Mesenchymal stem cell (in vitro differentiated cells and primary cell): ENCODE measurements at regions not wholly inside any gene's neighbourhood (a gene's known extent, or its start where the extent isn't known, plus 50 kb on each side); places are given as distances from the start of the nearest gene placed in this dataset.

Source experiments
- DNase-seq: peaks from one replicate; pipeline ENCODE4 v3.0.0-alpha.2; 2013
- H2AFZ ChIP-seq: one replicate; pipeline ENCODE4 v1.6.1; 2013; ENCODE audit warnings: low read depth, mild to moderate bottlenecking, control low read depth, inconsistent platforms, low read length, moderate library complexity
- H2AK5ac ChIP-seq: 2 replicates; pipeline ENCODE4 v1.6.1; 2013; ENCODE audit warnings: low read length, moderate library complexity, mild to moderate bottlenecking, inconsistent platforms; ENCODE audit not compliant: severe bottlenecking
- H2BK120ac ChIP-seq: one replicate; pipeline ENCODE4 v1.6.1; 2013; ENCODE audit warnings: low read depth, mild to moderate bottlenecking, inconsistent platforms, low read length, moderate library complexity
- H2BK12ac ChIP-seq, 2 experiments: one replicate each; pipeline ENCODE4 v1.6.1; 2013; ENCODE audit warnings: inconsistent platforms in 2 of 2, low read length in 2 of 2, mild to moderate bottlenecking in 2 of 2, moderate library complexity in 2 of 2, control low read depth in 1 of 2
- H2BK15ac ChIP-seq: one replicate; pipeline ENCODE4 v1.6.1; 2013; ENCODE audit warnings: mild to moderate bottlenecking, low read depth, inconsistent platforms; ENCODE audit not compliant: poor library complexity, severe bottlenecking
- H2BK5ac ChIP-seq: 2 replicates; pipeline ENCODE4 v1.6.1; 2013; ENCODE audit warnings: low read depth, mild to moderate bottlenecking, low read length, control low read depth, inconsistent platforms; ENCODE audit not compliant: poor library complexity, severe bottlenecking
- H3K14ac ChIP-seq, 2 experiments: one replicate each; pipeline ENCODE4 v1.6.1; 2013; ENCODE audit warnings: inconsistent platforms in 2 of 2, low read length in 2 of 2, control low read depth in 1 of 2, mild to moderate bottlenecking in 1 of 2, moderate library complexity in 1 of 2
- H3K18ac ChIP-seq, 2 experiments: one replicate each; pipeline ENCODE4 v1.6.1; 2013; ENCODE audit warnings: inconsistent platforms in 2 of 2, low read length in 2 of 2, control low read depth in 1 of 2, low read depth in 1 of 2, mild to moderate bottlenecking in 1 of 2
- H3K23ac ChIP-seq, 2 experiments: one replicate each; pipeline ENCODE4 v1.6.1; 2013; ENCODE audit warnings: inconsistent platforms in 2 of 2, low read length in 2 of 2, mild to moderate bottlenecking in 2 of 2, moderate library complexity in 2 of 2, control low read depth in 1 of 2
- H3K27ac ChIP-seq: 2 replicates; pipeline ENCODE4 v1.5.1; 2013; ENCODE audit warnings: mild to moderate bottlenecking, moderate library complexity, low read length, control low read depth, inconsistent platforms; ENCODE audit not compliant: poor library complexity, severe bottlenecking
- H3K27me3 ChIP-seq, 2 experiments: 2 replicates each; pipeline versions ENCODE4 v1.6.1 to v1.7.0; 2013; ENCODE audit warnings: low read length in 2 of 2, mild to moderate bottlenecking in 2 of 2, moderate library complexity in 2 of 2, control low read depth in 1 of 2, inconsistent platforms in 1 of 2; ENCODE audit not compliant: control insufficient read depth in 1 of 2, insufficient read depth in 1 of 2
- H3K36me3 ChIP-seq, 2 experiments: 2 replicates each; pipeline versions ENCODE4 v1.6.1 to v1.7.0; 2013; ENCODE audit warnings: low read length in 2 of 2, control low read depth in 1 of 2, inconsistent platforms in 1 of 2, low read depth in 1 of 2, mild to moderate bottlenecking in 1 of 2; ENCODE audit not compliant: insufficient read depth in 2 of 2, control insufficient read depth in 1 of 2
- H3K4ac ChIP-seq, 2 experiments: one replicate each; pipeline ENCODE4 v1.6.1; 2013; ENCODE audit warnings: inconsistent platforms in 2 of 2, low read length in 2 of 2, mild to moderate bottlenecking in 2 of 2, moderate library complexity in 2 of 2, control low read depth in 1 of 2, low read depth in 1 of 2
- H3K4me1 ChIP-seq: 2 replicates; pipeline ENCODE4 v1.6.1; 2013; ENCODE audit warnings: low read depth, low read length, control low read depth; ENCODE audit not compliant: control insufficient read depth, insufficient read depth
- H3K4me2 ChIP-seq: 2 replicates; pipeline ENCODE4 v1.6.1; 2013; ENCODE audit warnings: low read length, mild to moderate bottlenecking, inconsistent platforms; ENCODE audit not compliant: poor library complexity, severe bottlenecking
- H3K4me3 ChIP-seq, 2 experiments: 2 replicates each; pipeline versions ENCODE4 v1.5.1 to v1.7.0; 2013; ENCODE audit warnings: low read length in 2 of 2, mild to moderate bottlenecking in 2 of 2, control low read depth in 1 of 2, low read depth in 1 of 2; ENCODE audit not compliant: insufficient read depth in 1 of 2
- H3K79me1 ChIP-seq: replicated peaks from 2 replicates; pipeline ENCODE4 v1.6.1; 2013; ENCODE audit warnings: mild to moderate bottlenecking, control low read depth, low read length, inconsistent platforms; ENCODE audit not compliant: poor library complexity, severe bottlenecking
- H3K9ac ChIP-seq: 2 replicates; pipeline ENCODE4 v1.7.0; 2013; ENCODE audit warnings: mild to moderate bottlenecking, low read length, moderate library complexity
- H3K9me3 ChIP-seq: 2 replicates; pipeline ENCODE4 v1.7.0; 2013; ENCODE audit warnings: mild to moderate bottlenecking, low read length; ENCODE audit not compliant: control insufficient read depth
- H4K8ac ChIP-seq: one replicate; pipeline ENCODE4 v1.6.1; 2013; ENCODE audit warnings: inconsistent platforms, mild to moderate bottlenecking, low read length, moderate library complexity
- H4K91ac ChIP-seq: one replicate; pipeline ENCODE4 v1.6.1; 2013; ENCODE audit warnings: mild to moderate bottlenecking, low read length, inconsistent platforms
- WGBS: methylation state at CpG from one replicate; pipeline ENCODE4 v1.1.7; 2013; ENCODE audit warnings: mixed read lengths; 5-methylcytosine and 5-hydroxymethylcytosine counted together

- H2BK120ac ChIP-seq, result no peak overlapping the region
- H2BK12ac ChIP-seq, result no peak overlapping the region
- no peak overlapping the region for H2AFZ ChIP-seq
- no peak overlapping the region for H3K4me2 ChIP-seq
- H3K4me1 ChIP-seq, result peaks cover 2% of the 10 kb centered on the region
- 91% methylated on average over 4 of the region's 4 CpGs for WGBS
- H4K8ac ChIP-seq, result no peak overlapping the region
- H3K23ac ChIP-seq, result no peak overlapping the region
- no peak overlapping the region for H3K27ac ChIP-seq
- H2BK15ac ChIP-seq, result no peak overlapping the region
- no peaks in the 10 kb centered on the region for H3K79me1 ChIP-seq
- no peak overlapping the region for H2BK5ac ChIP-seq
- DNase-seq, result no peak
- no peak overlapping the region for H3K14ac ChIP-seq
- no peak overlapping the region for H3K4me3 ChIP-seq
- no peaks in the 10 kb centered on the region for H3K36me3 ChIP-seq
- H3K18ac ChIP-seq, result no peak overlapping the region
- H3K4ac ChIP-seq, result no peak overlapping the region
- no peak overlapping the region for H3K9ac ChIP-seq
- H2AK5ac ChIP-seq, result no peak overlapping the region
- H4K91ac ChIP-seq, result no peak overlapping the region
- H3K27me3 ChIP-seq, result no peaks in the 10 kb centered on the region
- H3K9me3 ChIP-seq, result no peaks in the 10 kb centered on the region
Observed at GRCh38 chr21:15254111-15254510, 189.3 kb upstream of the NRIP1 start.

- no peak for DNase-seq
- WGBS, result 94% methylated on average over 5 of the region's 7 CpGs
- no peak overlapping the region for H2AFZ ChIP-seq
- no peaks in the 10 kb centered on the region for H3K36me3 ChIP-seq
- H3K9ac ChIP-seq, result no peak overlapping the region
- H3K4me1 ChIP-seq, result no peaks in the 10 kb centered on the region
- no peak overlapping the region for H2BK5ac ChIP-seq
- H2BK15ac ChIP-seq, result no peak overlapping the region
- no peak overlapping the region for H3K18ac ChIP-seq
- no peak overlapping the region for H3K27ac ChIP-seq
- no peak overlapping the region for H3K23ac ChIP-seq
- H3K4ac ChIP-seq, result no peak overlapping the region
- H3K4me2 ChIP-seq, result no peak overlapping the region
- H4K8ac ChIP-seq, result no peak overlapping the region
- H2AK5ac ChIP-seq, result no peak overlapping the region
- no peak overlapping the region for H2BK120ac ChIP-seq
- H3K9me3 ChIP-seq, result no peaks in the 10 kb centered on the region
- no peak overlapping the region for H3K14ac ChIP-seq
- no peaks in the 10 kb centered on the region for H3K27me3 ChIP-seq
- no peak overlapping the region for H4K91ac ChIP-seq
- no peaks in the 10 kb centered on the region for H3K79me1 ChIP-seq
- H2BK12ac ChIP-seq, result no peak overlapping the region
- H3K4me3 ChIP-seq, result no peak overlapping the region
Observed at GRCh38 chr21:15255261-15255660, 190.5 kb upstream of the NRIP1 start.

GRCh38 chr21:15255763-15256162 lies 191.0 kb upstream of the NRIP1 start:
- Histone ChIP-seq H3K23ac (no peak overlapping the region), H2BK120ac (no peak overlapping the region), H3K27me3 (no peaks in the 10 kb centered on the region), H2AFZ (no peak overlapping the region), H3K4me2 (no peak overlapping the region), H3K9me3 (no peaks in the 10 kb centered on the region), H2BK5ac (no peak overlapping the region), H3K9ac (no peak overlapping the region), H3K27ac (no peak overlapping the region), H3K36me3 (no peaks in the 10 kb centered on the region), H3K4ac (no peak overlapping the region), H3K18ac (no peak overlapping the region), H3K79me1 (no peaks in the 10 kb centered on the region), H4K8ac (no peak overlapping the region), H2BK12ac (no peak overlapping the region), H3K14ac (no peak overlapping the region), H3K4me1 (no peaks in the 10 kb centered on the region), H2BK15ac (no peak overlapping the region), H4K91ac (no peak overlapping the region), H2AK5ac (no peak overlapping the region), H3K4me3 (no peak overlapping the region)
- no peak for DNase-seq

- Histone ChIP-seq H3K79me1 (no peaks in the 10 kb centered on the region), H2AFZ (no peak overlapping the region), H3K14ac (no peak overlapping the region), H3K4ac (no peak overlapping the region), H2BK120ac (no peak overlapping the region), H2BK15ac (no peak overlapping the region), H3K9ac (no peak overlapping the region), H3K18ac (no peak overlapping the region), H3K27ac (no peak overlapping the region), H2AK5ac (no peak overlapping the region), H4K91ac (no peak overlapping the region), H3K4me1 (no peaks in the 10 kb centered on the region), H4K8ac (no peak overlapping the region), H3K23ac (no peak overlapping the region), H3K4me3 (no peak overlapping the region), H2BK12ac (no peak overlapping the region), H3K36me3 (no peaks in the 10 kb centered on the region), H3K4me2 (no peak overlapping the region), H2BK5ac (no peak overlapping the region), H3K9me3 (no peaks in the 10 kb centered on the region), H3K27me3 (no peaks in the 10 kb centered on the region)
- DNase-seq, result no peak
Observed at GRCh38 chr21:15256996-15257395, 192.2 kb upstream of the NRIP1 start.
